ENCODE measurements at regions not wholly inside any gene's neighbourhood (a gene's known extent, or its start where the extent isn't known, plus 50 kb on each side); places are given as distances from the start of the nearest gene placed in this dataset.

DNA sequence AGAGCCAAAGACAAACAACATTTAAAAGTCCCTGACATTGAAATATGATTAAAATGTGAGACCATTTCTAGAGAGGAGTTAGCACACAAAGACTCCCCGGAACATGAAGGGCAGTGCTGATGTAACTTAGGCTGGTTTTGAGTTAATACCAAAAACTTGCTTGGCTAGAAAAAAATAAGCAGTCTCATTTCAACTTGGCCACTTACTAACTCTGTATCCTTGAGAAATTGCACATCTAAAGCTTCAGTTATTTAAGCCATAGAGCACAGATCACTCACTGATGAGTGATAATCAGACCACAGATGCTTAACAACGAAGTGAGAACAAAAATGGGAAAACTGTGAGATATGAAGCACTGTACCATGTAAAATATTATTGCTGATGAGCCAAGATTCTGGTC lies 65.9 kb upstream of the MAOA start:
- H3K27ac ChIP-seq: no peak overlapping the region
- no peaks in the 10 kb centered on the region for H3K27me3 ChIP-seq (replicated peaks)
- H3K36me3 ChIP-seq (replicated peaks): no peaks in the 10 kb centered on the region
- H3K4me3 ChIP-seq (ENCODE audit: low read depth, low read length): no peak overlapping the region
- TF ChIP-seq CTCF (IDR thresholded peaks at IDR 0.05; ENCODE audit: low read depth, low read length, missing control alignments): no peak
- in situ Hi-C loops (cut with HindIII; ENCODE audit: low pct_ligation_motif_present, low sequenced_read_pairs): no loop called here
- no peak for DNase-seq

DNA sequence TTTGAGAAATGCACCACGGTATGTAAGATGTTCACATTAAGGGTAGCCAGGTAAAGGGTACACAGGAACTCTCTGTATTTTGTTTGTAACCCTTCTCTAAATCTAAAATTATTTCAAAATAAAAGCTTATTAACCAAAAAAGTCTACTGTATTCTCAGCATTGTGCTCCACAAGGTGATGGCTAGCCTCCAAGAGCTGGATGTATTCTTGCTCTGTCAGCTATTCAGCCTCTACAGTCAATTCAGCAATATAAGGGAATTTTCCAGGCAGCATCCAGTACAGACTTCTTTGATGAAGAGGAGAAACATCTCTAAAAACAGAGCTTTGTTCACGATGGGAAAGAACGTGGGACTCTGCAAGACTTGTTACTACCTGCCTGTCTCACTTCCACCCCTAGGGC lies 63.5 kb upstream of the MAOA start:
- Histone ChIP-seq H3K27ac (no peak overlapping the region), H3K36me3 (replicated peaks) (no peaks in the 10 kb centered on the region), H3K27me3 (replicated peaks) (no peaks in the 10 kb centered on the region), H3K4me3 (ENCODE audit: low read depth, low read length) (no peak overlapping the region)
- DNase-seq: no peak
- no peak for TF ChIP-seq CTCF (IDR thresholded peaks at IDR 0.05; ENCODE audit: low read depth, low read length, missing control alignments)
- in situ Hi-C loops (cut with HindIII; ENCODE audit: low pct_ligation_motif_present, low sequenced_read_pairs): no loop called here

DNA sequence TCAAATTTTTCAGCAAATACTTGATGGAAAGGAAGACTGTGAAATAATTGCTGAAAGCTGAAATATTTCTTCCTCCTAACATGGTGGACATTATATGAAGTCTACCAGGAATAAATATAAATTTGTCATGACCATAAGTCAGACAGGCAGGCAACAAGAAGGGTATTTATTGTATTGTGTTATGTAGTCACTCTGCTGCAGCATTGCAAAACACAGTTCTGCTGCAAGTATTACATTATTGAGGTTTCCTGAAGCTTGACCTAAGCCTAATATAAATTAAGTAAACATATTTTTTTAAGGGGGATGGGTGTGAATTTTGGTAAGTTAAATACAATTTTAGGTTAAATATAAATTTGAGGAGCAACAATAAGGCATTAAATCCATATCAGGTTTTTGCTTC lies 60.2 kb upstream of the MAOA start:
- TF ChIP-seq CTCF (IDR thresholded peaks at IDR 0.05; ENCODE audit: low read depth, low read length, missing control alignments): no peak
- Histone ChIP-seq H3K27me3 (replicated peaks) (no peaks in the 10 kb centered on the region), H3K36me3 (replicated peaks) (no peaks in the 10 kb centered on the region), H3K4me3 (ENCODE audit: low read depth, low read length) (no peak overlapping the region), H3K27ac (no peak overlapping the region)
- in situ Hi-C loops (cut with HindIII; ENCODE audit: low pct_ligation_motif_present, low sequenced_read_pairs): no loop called here
- no peak for DNase-seq

- Histone ChIP-seq H3K27me3 (replicated peaks) (no peaks in the 10 kb centered on the region), H3K27ac (no peak overlapping the region), H3K36me3 (replicated peaks) (no peaks in the 10 kb centered on the region), H3K4me3 (ENCODE audit: low read depth, low read length) (no peak overlapping the region)
- no peak for TF ChIP-seq CTCF (IDR thresholded peaks at IDR 0.05; ENCODE audit: low read depth, low read length, missing control alignments)
- in situ Hi-C loops (cut with HindIII; ENCODE audit: low pct_ligation_motif_present, low sequenced_read_pairs): no loop called here
- DNase-seq: no peak
Observed at GRCh38 chrX:43604753-43605152, 51.3 kb upstream of the MAOA start.

DNA sequence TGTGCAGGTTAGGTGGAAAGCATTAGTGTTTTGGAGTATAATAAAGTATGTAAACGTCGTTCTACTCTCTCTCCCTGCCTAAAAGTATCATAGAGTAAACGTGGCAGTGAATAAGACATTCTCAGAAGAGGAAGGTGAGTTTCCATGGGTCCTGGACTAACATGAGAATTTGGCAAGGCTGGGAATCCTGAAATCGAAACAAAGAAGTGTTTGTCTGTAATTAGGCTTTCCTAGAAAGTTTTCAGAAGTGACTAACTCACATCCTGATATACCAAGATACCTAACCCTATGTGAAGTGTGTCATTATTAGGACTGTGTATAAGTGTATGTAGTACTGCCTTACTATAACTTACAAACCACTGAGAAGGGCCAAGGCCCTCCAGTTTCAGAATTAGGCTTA lies 50.7 kb upstream of the MAOA start:
- Histone ChIP-seq H3K27me3 (replicated peaks) (no peaks in the 10 kb centered on the region), H3K4me3 (ENCODE audit: low read depth, low read length) (no peak overlapping the region), H3K27ac (no peak overlapping the region), H3K36me3 (replicated peaks) (no peaks in the 10 kb centered on the region)
- in situ Hi-C loops (cut with HindIII; ENCODE audit: low pct_ligation_motif_present, low sequenced_read_pairs): no loop called here
- no peak for DNase-seq
- TF ChIP-seq CTCF (IDR thresholded peaks at IDR 0.05; ENCODE audit: low read depth, low read length, missing control alignments): no peak
